ENCODE measurements at regions not wholly inside any gene's neighbourhood (a gene's known extent, or its start where the extent isn't known, plus 50 kb on each side); places are given as distances from the start of the nearest gene placed in this dataset.

- Histone ChIP-seq H3K4me1 (peaks cover 0 to 2% of the 10 kb centered on the region in 2 donors), H3K36me3 (no peaks in the 10 kb centered on the region), H3K27me3 (no peaks in the 10 kb centered on the region), H3K4me3 (replicated peaks in 1 of 3) (no peak overlapping the region), H3K27ac (no peak overlapping the region), H3K9me3 (no peaks in the 10 kb centered on the region)
- intact Hi-C loops (cut with DNase I), result no loop called here
- DNase-seq, result no peak
- 87 to 93% methylated on average over 2 of the region's 2 CpGs for WGBS, 2 donors
- TF ChIP-seq CTCF (IDR thresholded peaks at IDR 0.05), result no peak
- TF ChIP-seq POLR2A (IDR thresholded peaks at IDR 0.05), result no peak
Observed at GRCh38 chr4:153090181-153090580, 114.1 kb upstream of the TRIM2 start.

- no peaks in the 10 kb centered on the region for H3K27me3 ChIP-seq
- H3K27ac ChIP-seq, result no peak overlapping the region
- no peaks in the 10 kb centered on the region for H3K9me3 ChIP-seq
- no peaks in the 10 kb centered on the region for H3K4me1 ChIP-seq
- TF ChIP-seq CTCF (IDR thresholded peaks at IDR 0.05) (no peak), POLR2A (IDR thresholded peaks at IDR 0.05) (no peak)
- H3K4me3 ChIP-seq (replicated peaks in 1 of 3), result no peak overlapping the region
- 93 to 94% methylated on average over 6 of the region's 6 CpGs for whole genome bisulfite sequencing, 2 donors
- H3K36me3 ChIP-seq, result no peaks in the 10 kb centered on the region
- no peak for DNase-seq
- intact Hi-C loops (cut with DNase I), result no loop called here
Observed at GRCh38 chr4:153090670-153091385, 113.4 kb upstream of the TRIM2 start.

DNA sequence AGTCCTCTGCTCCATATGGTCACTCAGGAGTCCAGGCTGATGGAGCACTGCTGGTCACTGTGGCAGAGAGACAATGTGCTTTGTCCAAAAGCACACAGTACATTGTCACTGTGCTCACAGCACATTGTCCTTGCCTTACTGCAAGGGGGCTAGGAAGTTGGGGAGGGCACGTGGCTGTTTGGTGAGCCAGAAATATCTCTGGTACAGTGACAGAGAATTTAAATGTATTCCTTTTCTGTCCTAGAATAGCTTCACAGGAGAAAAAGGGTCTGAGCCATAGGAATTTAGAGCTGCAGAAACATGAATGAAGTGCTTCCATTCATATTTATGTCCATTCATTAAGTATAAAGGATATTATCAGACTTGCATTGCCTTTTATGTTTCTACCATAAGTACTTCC is 110.8 kb upstream of the TRIM2 start:
- TF ChIP-seq CTCF (IDR thresholded peaks at IDR 0.05), result no peak
- TF ChIP-seq POLR2A (IDR thresholded peaks at IDR 0.05), result no peak
- Histone ChIP-seq H3K36me3 (no peaks in the 10 kb centered on the region), H3K4me3 (replicated peaks in 1 of 3) (no peak overlapping the region), H3K4me1 (no peaks in the 10 kb centered on the region), H3K9me3 (no peaks in the 10 kb centered on the region), H3K27me3 (no peaks in the 10 kb centered on the region), H3K27ac (no peak overlapping the region)
- WGBS, 2 donors, result 61 to 75% methylated on average over 1 of the region's 1 CpG
- DNase-seq, result no peak
- intact Hi-C loops (cut with DNase I), result no loop called here

- no peak overlapping the region for H3K4me3 ChIP-seq (replicated peaks in 1 of 3)
- H3K27ac ChIP-seq, result no peak overlapping the region
- intact Hi-C loops (cut with DNase I), result no loop called here
- H3K36me3 ChIP-seq, result no peaks in the 10 kb centered on the region
- no peaks in the 10 kb centered on the region for H3K9me3 ChIP-seq
- 63 to 66% methylated on average over 4 of the region's 4 CpGs for WGBS, 2 donors
- no peak for DNase-seq
- H3K27me3 ChIP-seq, result no peaks in the 10 kb centered on the region
- no peaks in the 10 kb centered on the region for H3K4me1 ChIP-seq
- no peak for TF ChIP-seq POLR2A (IDR thresholded peaks at IDR 0.05)
- TF ChIP-seq CTCF (IDR thresholded peaks at IDR 0.05), result no peak
Observed at GRCh38 chr4:153093802-153094201, 110.4 kb upstream of the TRIM2 start.

DNA sequence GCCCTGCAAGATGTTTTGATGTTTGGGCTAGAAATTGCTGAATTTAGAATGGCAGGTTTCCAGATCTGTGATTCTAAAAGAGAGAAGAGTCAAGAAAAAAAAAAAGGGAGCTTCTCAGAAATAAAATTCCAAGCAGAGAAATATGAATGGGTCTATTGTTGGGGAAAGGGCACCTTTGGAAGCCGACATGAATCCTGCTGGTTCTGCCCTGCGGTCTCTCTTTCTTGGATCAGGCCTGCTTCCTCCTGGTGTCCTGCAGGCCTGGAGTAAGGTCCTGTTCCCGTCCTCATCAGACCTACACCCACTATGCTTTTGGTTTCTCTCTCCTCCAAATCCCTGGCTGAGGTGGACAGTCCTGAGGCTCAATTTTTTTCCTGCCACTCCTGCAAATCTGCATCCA is 109.8 kb upstream of the TRIM2 start:
- 87 to 92% methylated on average over 3 of the region's 3 CpGs for WGBS, 2 donors
- no peak for DNase-seq
- intact Hi-C loops (cut with DNase I), result no loop called here

More for the DNA sequence above, 109.8 kb upstream of the TRIM2 start:
- H3K4me3 ChIP-seq (replicated peaks in 1 of 3), result no peak overlapping the region
- TF ChIP-seq CTCF (IDR thresholded peaks at IDR 0.05), result no peak
- no peak for TF ChIP-seq POLR2A (IDR thresholded peaks at IDR 0.05)
- no peak overlapping the region for H3K27ac ChIP-seq
- no peaks in the 10 kb centered on the region for H3K36me3 ChIP-seq
- no peaks in the 10 kb centered on the region for H3K9me3 ChIP-seq
- H3K27me3 ChIP-seq, result no peaks in the 10 kb centered on the region
- no peaks in the 10 kb centered on the region for H3K4me1 ChIP-seq

Data from thyroid gland (tissue), 4 donors.